ENCODE measurements at regions not wholly inside any gene's neighbourhood (a gene's known extent, or its start where the extent isn't known, plus 50 kb on each side); places are given as distances from the start of the nearest gene placed in this dataset.

- DNase-seq (ENCODE audit: low read depth in 2 of 2), result no peak
Observed at GRCh38 chr3:46091046-46091445, 63.8 kb upstream of the XCR1 start.

GRCh38 chr3:46090161-46090591 is 62.9 kb upstream of the XCR1 start:
- DNase-seq (ENCODE audit: low read depth in 2 of 2), result no peak

GRCh38 chr3:46089237-46090011 is 62.1 kb upstream of the XCR1 start:
- no peak for DNase-seq (ENCODE audit: low read depth in 2 of 2)

- no peak for DNase-seq (ENCODE audit: low read depth in 2 of 2)
Observed at GRCh38 chr3:46087871-46088270, 60.6 kb upstream of the XCR1 start.

- DNase-seq (ENCODE audit: low read depth in 2 of 2), result no peak
Observed at GRCh38 chr3:46086986-46087385, 59.7 kb upstream of the XCR1 start.

- no peak for DNase-seq (ENCODE audit: low read depth in 2 of 2)
Observed at GRCh38 chr3:46086083-46086437, 58.8 kb upstream of the XCR1 start.

GRCh38 chr3:46085421-46086082 is 58.3 kb upstream of the XCR1 start:
- no peak for DNase-seq (ENCODE audit: low read depth in 2 of 2)

- no peak for DNase-seq (ENCODE audit: low read depth in 2 of 2)
Observed at GRCh38 chr3:46083956-46084355, 56.7 kb upstream of the XCR1 start.

GRCh38 chr3:46082849-46083248 is 55.6 kb upstream of the XCR1 start:
- DNase-seq (ENCODE audit: low read depth in 2 of 2), result no peak

GRCh38 chr3:46082021-46082420 is 54.7 kb upstream of the XCR1 start:
- no peak for DNase-seq (ENCODE audit: low read depth in 2 of 2)

GRCh38 chr3:46080969-46081345 is 53.7 kb upstream of the XCR1 start:
- no peak for DNase-seq (ENCODE audit: low read depth in 2 of 2)

GRCh38 chr3:46080124-46080968 is 53.1 kb upstream of the XCR1 start:
- DNase-seq (ENCODE audit: low read depth in 2 of 2), result no peak

- DNase-seq (ENCODE audit: low read depth in 2 of 2), result peak; percentile 77 to 88
Observed at GRCh38 chr3:46078712-46079400, 51.6 kb upstream of the XCR1 start.

Data from stimulated activated CD4-positive, alpha-beta T cell treated with anti-CD3 and anti-CD28 coated beads, Interleukin-15, amount 100 ng/mL, for 48 hours (primary cell).